IMR-90 (cell line): ENCODE measurements at regions not wholly inside any gene's neighbourhood (a gene's known extent, or its start where the extent isn't known, plus 50 kb on each side); places are given as distances from the start of the nearest gene placed in this dataset.

ENCODE experiments used
- ATAC-seq: fragments of 200-7000 bp; cut with Tn5 transposase; 2 replicates; pipeline ENCODE4 v1.9.1; 2020; ENCODE audit warnings: low read depth, mild to moderate bottlenecking, moderate library complexity
- BruUV-seq: library from RNA; stranded (reverse); fragments of 400-500 nt; replicated peaks from 2 replicates; lab custom pipeline; 2021; lab: Mats Ljungman, UMichigan
- CTCF ChIA-PET: fragments of 300-600 bp; formaldehyde crosslinking; extraction: SDS; loops from one replicate; lab custom pipeline; 2021; ENCODE audit warnings: antibody characterized with exemption; lab: Yijun Ruan, JAX
- POLR2A ChIA-PET: fragments of 300-600 bp; sonication (Branson Sonifier 250); formaldehyde crosslinking; loops from one replicate; lab custom pipeline; 2022; ENCODE audit warnings: antibody characterized with exemption; ENCODE audit not compliant: unreplicated experiment; lab: Charles Lee
- DNase-seq: peaks from one replicate; pipeline ENCODE4 v3.0.0; 2013
- H2AFZ ChIP-seq: replicated peaks from 2 replicates; pipeline ENCODE3; 2013; ENCODE audit warnings: low read length, mild to moderate bottlenecking; ENCODE audit not compliant: poor library complexity
- H2AK5ac ChIP-seq: 2 replicates; pipeline ENCODE4 v1.6.1; 2013; ENCODE audit warnings: low read depth, low read length, inconsistent platforms
- H2AK9ac ChIP-seq: replicated peaks from 2 replicates; pipeline ENCODE3; 2013; ENCODE audit warnings: mild to moderate bottlenecking, low read depth, low read length, moderate library complexity; ENCODE audit not compliant: poor library complexity
- H2BK120ac ChIP-seq: 2 replicates; pipeline ENCODE4 v1.6.1; 2013; ENCODE audit warnings: low read depth, low read length, inconsistent platforms
- H2BK15ac ChIP-seq: 3 replicates; pipeline ENCODE4 v1.6.1; 2013; ENCODE audit warnings: low read depth, low read length, inconsistent platforms
- H2BK20ac ChIP-seq: 2 replicates; pipeline ENCODE4 v1.6.1; 2013; ENCODE audit warnings: low read depth, mild to moderate bottlenecking, inconsistent platforms, low read length, moderate library complexity
- H2BK5ac ChIP-seq: 2 replicates; pipeline ENCODE4 v1.6.1; 2013; ENCODE audit warnings: mild to moderate bottlenecking, low read depth, low read length, inconsistent platforms; ENCODE audit not compliant: poor library complexity, severe bottlenecking
- H3K14ac ChIP-seq: replicated peaks from 2 replicates; pipeline ENCODE4 v1.6.1; 2013; ENCODE audit warnings: low read depth, low read length, inconsistent platforms
- H3K18ac ChIP-seq: 2 replicates; pipeline ENCODE4 v1.6.1; 2013; ENCODE audit warnings: low read depth, low read length, control low read depth
- H3K23ac ChIP-seq: 2 replicates; pipeline ENCODE4 v1.6.1; 2013; ENCODE audit warnings: low read depth, low read length, inconsistent platforms
- H3K27ac ChIP-seq: 2 replicates; pipeline ENCODE4 v1.5.1; 2013; ENCODE audit warnings: mild to moderate bottlenecking, control low read depth, low read length; ENCODE audit not compliant: insufficient read depth
- H3K27me3 ChIP-seq: 2 replicates; pipeline ENCODE4 v1.6.1; 2013; ENCODE audit warnings: low read length; ENCODE audit not compliant: control insufficient read depth, insufficient read depth
- H3K36me3 ChIP-seq: 2 replicates; pipeline ENCODE4 v1.6.1; 2013; ENCODE audit warnings: low read length, mixed read lengths; ENCODE audit not compliant: control insufficient read depth, insufficient read depth
- H3K4ac ChIP-seq: 2 replicates; pipeline ENCODE4 v1.6.1; 2013; ENCODE audit warnings: low read depth, low read length, inconsistent platforms
- H3K4me1 ChIP-seq: 2 replicates; pipeline ENCODE4 v1.6.1; 2013; ENCODE audit warnings: low read length, mixed read lengths; ENCODE audit not compliant: control insufficient read depth, insufficient read depth
- H3K4me2 ChIP-seq: 2 replicates; pipeline ENCODE4 v1.6.1; 2013; ENCODE audit warnings: low read depth, mild to moderate bottlenecking, control low read depth, low read length, moderate library complexity
- H3K4me3 ChIP-seq: 2 replicates; pipeline ENCODE4 v1.5.1; 2013; ENCODE audit warnings: low read depth, mild to moderate bottlenecking, control low read depth, low read length, moderate library complexity; ENCODE audit not compliant: insufficient read depth
- H3K56ac ChIP-seq: 2 replicates; pipeline ENCODE4 v1.6.1; 2013; ENCODE audit warnings: low read length, inconsistent platforms; ENCODE audit not compliant: insufficient read depth; ENCODE audit errors: extremely low read depth
- H3K79me1 ChIP-seq, 2 experiments: 2 replicates each; pipeline ENCODE4 v1.6.1; 2013; ENCODE audit warnings: low read length in 2 of 2, inconsistent platforms in 1 of 2, low read depth in 1 of 2
- H3K9ac ChIP-seq: 2 replicates; pipeline ENCODE4 v1.6.1; 2013; ENCODE audit warnings: low read depth, low read length, control low read depth
- H3K9me1 ChIP-seq: 2 replicates; pipeline ENCODE4 v1.6.1; 2013; ENCODE audit warnings: low read length, inconsistent platforms; ENCODE audit not compliant: insufficient read depth
- H3K9me3 ChIP-seq: 2 replicates; pipeline ENCODE4 v1.6.1; 2013; ENCODE audit warnings: low read length; ENCODE audit not compliant: control insufficient read depth, insufficient read depth
- H4K20me1 ChIP-seq: 2 replicates; pipeline ENCODE4 v1.6.1; 2013; ENCODE audit warnings: low read length, inconsistent platforms; ENCODE audit not compliant: insufficient read depth
- H4K5ac ChIP-seq: 2 replicates; pipeline ENCODE4 v1.6.1; 2013; ENCODE audit warnings: mild to moderate bottlenecking, low read depth, low read length, control low read depth
- H4K8ac ChIP-seq, 2 experiments: 2 replicates each; pipeline ENCODE4 v1.6.1; 2013; ENCODE audit warnings: low read depth in 2 of 2, low read length in 2 of 2, control low read depth in 1 of 2, inconsistent platforms in 1 of 2
- H4K91ac ChIP-seq: 2 replicates; pipeline ENCODE4 v1.6.1; 2013; ENCODE audit warnings: low read depth, low read length, inconsistent platforms; ENCODE audit not compliant: insufficient read depth
- CHD1 ChIP-seq: IDR thresholded peaks from 2 replicates; pipeline ENCODE4 v1.6.1; 2012; ENCODE audit warnings: low read depth, low read length, improper control_type of control experiment
- CTCF ChIP-seq: conservative IDR thresholded peaks from 2 replicates; pipeline ENCODE4 v1.5.1; 2012; ENCODE audit warnings: mild to moderate bottlenecking, low read depth, low read length, improper control_type of control experiment
- FOS ChIP-seq: fragments of 150-350 bp; IDR thresholded peaks from 2 replicates; pipeline ENCODE4 v1.6.1; 2016; ENCODE audit warnings: low read depth, low read length
- MXI1 ChIP-seq: IDR thresholded peaks from 2 replicates; pipeline ENCODE4 v1.6.1; 2012; ENCODE audit warnings: low read depth, mild to moderate bottlenecking, low read length, moderate library complexity, borderline replicate concordance
- POLR2A ChIP-seq: IDR thresholded peaks from 2 replicates; pipeline ENCODE4 v1.6.1; 2012; ENCODE audit warnings: mild to moderate bottlenecking, low read depth, low read length
- RCOR1 ChIP-seq: IDR thresholded peaks from 2 replicates; pipeline ENCODE4 v1.6.1; 2012; ENCODE audit warnings: mild to moderate bottlenecking, low read length, improper control_type of control experiment; ENCODE audit not compliant: insufficient replicate concordance
- RFX5 ChIP-seq: IDR thresholded peaks from 2 replicates; pipeline ENCODE4 v1.8.0; 2012; ENCODE audit warnings: low read depth, mild to moderate bottlenecking, low read length, moderate library complexity
- USF2 ChIP-seq: fragments of 150-350 bp; IDR thresholded peaks from 2 replicates; pipeline ENCODE4 v1.6.1; 2017; ENCODE audit warnings: mild to moderate bottlenecking, antibody characterized with exemption, low read length, low read depth
- WGBS, 2 experiments: methylation state at CpG; one replicate each; pipeline versions ENCODE4 v1.1.5 to v1.1.7; 2013; ENCODE audit warnings: missing lambda C conversion rate in 2 of 2; ENCODE audit not compliant: insufficient read length in 1 of 2; ENCODE audit errors: extremely low coverage in 2 of 2; 5-methylcytosine and 5-hydroxymethylcytosine counted together
- dilution Hi-C: fragments of 300-500 bp; cut with HindIII; formaldehyde crosslinking; loops from one replicate; pipeline ENCODE4 v1.14.3; 2018; ENCODE audit warnings: low sequenced_read_pairs; ENCODE audit not compliant: unreplicated experiment
- in situ Hi-C: fragments of 300-500 bp; cut with MboI; formaldehyde crosslinking; loops from 3 replicates; pipeline ENCODE4 v1.14.3; 2019; ENCODE audit warnings: low sequenced_read_pairs, inconsistent platforms, mixed read lengths
- intact Hi-C: fragments of 100-400 bp; cut with micrococcal nuclease; formaldehyde crosslinking; loops from 2 replicates; pipeline ENCODE4 v1.10.0; 2022

- H3K4ac ChIP-seq, result no peak overlapping the region
- H4K5ac ChIP-seq, result no peak overlapping the region
- H3K9me3 ChIP-seq, result 0 out of 2 replicates have a peak, but pooled peaks cover 2% of the 10 kb centered on the region
- H3K4me3 ChIP-seq, result no peak overlapping the region
- peaks cover 17% of the 10 kb centered on the region for H3K27me3 ChIP-seq
- H3K14ac ChIP-seq, result no peak overlapping the region
- no peaks in the 10 kb centered on the region for H3K79me1 ChIP-seq
- H3K4me2 ChIP-seq, result no peak overlapping the region
- H2BK15ac ChIP-seq, result no peak overlapping the region
- no peaks in the 10 kb centered on the region for H4K20me1 ChIP-seq
- no peak overlapping the region for H2BK5ac ChIP-seq
- H3K9me1 ChIP-seq, result no peaks in the 10 kb centered on the region
- ChIA-PET POLR2A (no interaction called here), CTCF (no interaction called here)
- no peak overlapping the region for H3K23ac ChIP-seq
- H4K91ac ChIP-seq, result no peak overlapping the region
- in situ Hi-C loops, result loop anchor here (10.0 kb wide), 1 partner anchor 597 kb away; no protein-coding TSS in a partner anchor
- dilution Hi-C loops, result no loop called here
- no CpG with 5 or more reads among the region's 18 CpGs for WGBS, 2 experiments
- no peak overlapping the region for H3K9ac ChIP-seq
- H2AK9ac ChIP-seq, result no peak overlapping the region
- ATAC-seq (no peak), DNase-seq (no peak)
- intact Hi-C loops, result no loop called here
- H3K36me3 ChIP-seq, result no peaks in the 10 kb centered on the region
- no peak overlapping the region for H3K56ac ChIP-seq
- no peak overlapping the region for H2BK120ac ChIP-seq
- no peak for TF ChIP-seq CHD1
- TF ChIP-seq RCOR1, result no peak
- TF ChIP-seq FOS, result no peak
- no peak for TF ChIP-seq MXI1
- no peak for TF ChIP-seq USF2
- TF ChIP-seq POLR2A, result no peak
- TF ChIP-seq RFX5, result no peak
- TF ChIP-seq CTCF, result no peak
- no peaks in the 10 kb centered on the region for H3K4me1 ChIP-seq
- H2AFZ ChIP-seq, result no peak overlapping the region
- BruUV-seq, result no TSS peak
- no peak overlapping the region for H3K27ac ChIP-seq
- H4K8ac ChIP-seq, result no peak overlapping the region
- H2BK20ac ChIP-seq, result no peak overlapping the region
- no peak overlapping the region for H3K18ac ChIP-seq
- no peak overlapping the region for H2AK5ac ChIP-seq
Observed at GRCh38 chr5:174337276-174338184, 292.0 kb downstream of the NSG2 start.
